Ovary (tissue), 7 donors: ENCODE measurements at regions not wholly inside any gene's neighbourhood (a gene's known extent, or its start where the extent isn't known, plus 50 kb on each side); places are given as distances from the start of the nearest gene placed in this dataset.
"Not testable (repeated sequence)": the region's sequence is repeated elsewhere in the genome, so short reads cannot be mapped to it uniquely, and the experiment has no call there.

Experiments
- DNase-seq, 5 donors: peaks; one replicate each; pipeline ENCODE4 v3.0.0-alpha.2; 2019 to 2020
- H3K27ac ChIP-seq, 2 donors: fragments of 200-600 bp; one replicate each; pipeline versions ENCODE4 v1.5.1 to v1.8.0; 2019 to 2022
- H3K27me3 ChIP-seq: fragments of 200-600 bp; one replicate; pipeline ENCODE4 v1.8.0; 2022
- H3K36me3 ChIP-seq: fragments of 200-600 bp; sonication (generic); one replicate; pipeline ENCODE4 v1.5.1; 2019
- H3K4me1 ChIP-seq: one replicate; pipeline ENCODE4 v1.8.1; 2013; ENCODE audit warnings: mild to moderate bottlenecking, moderate library complexity; ENCODE audit not compliant: insufficient read depth
- H3K4me3 ChIP-seq: fragments of 200-600 bp; sonication (generic); one replicate; pipeline ENCODE4 v1.5.1; 2017
- H3K9me3 ChIP-seq, 2 donors: fragments of 200-600 bp in 1 of 2; sonication (generic) in 1 of 2; one replicate each; pipeline versions ENCODE4 v1.5.1 to v1.8.1; 2013 to 2019; ENCODE audit warnings: mild to moderate bottlenecking in 1 of 2, moderate library complexity in 1 of 2
- WGBS, 3 donors: extraction: QIAGEN DNeasy Blood & Tissue Kit in 1 of 3; methylation state at CpG; one replicate each; pipeline versions ENCODE4 v1.1.5 to v1.1.7; 2013 to 2017; 5-methylcytosine and 5-hydroxymethylcytosine counted together
- intact Hi-C, 4 donors: fragments of 100-400 bp; cut with DNase I; formaldehyde crosslinking; loops; one replicate each; pipeline versions ENCODE4 v1.11.0 to v1.15.1; 2022 to 2023
- donor health status: DM: no; HTN: no; CAD: no; lungs with moderate emphysema.
- donor health status: DM: no; HTN: no; CAD: no.
- donor health status: Bipolar disorder and iron deficiency.
- donor health status: DM: no; HTN: no; CAD: no.
- donor health status: DM: yes; HTN: yes; CAD: no.

DNA sequence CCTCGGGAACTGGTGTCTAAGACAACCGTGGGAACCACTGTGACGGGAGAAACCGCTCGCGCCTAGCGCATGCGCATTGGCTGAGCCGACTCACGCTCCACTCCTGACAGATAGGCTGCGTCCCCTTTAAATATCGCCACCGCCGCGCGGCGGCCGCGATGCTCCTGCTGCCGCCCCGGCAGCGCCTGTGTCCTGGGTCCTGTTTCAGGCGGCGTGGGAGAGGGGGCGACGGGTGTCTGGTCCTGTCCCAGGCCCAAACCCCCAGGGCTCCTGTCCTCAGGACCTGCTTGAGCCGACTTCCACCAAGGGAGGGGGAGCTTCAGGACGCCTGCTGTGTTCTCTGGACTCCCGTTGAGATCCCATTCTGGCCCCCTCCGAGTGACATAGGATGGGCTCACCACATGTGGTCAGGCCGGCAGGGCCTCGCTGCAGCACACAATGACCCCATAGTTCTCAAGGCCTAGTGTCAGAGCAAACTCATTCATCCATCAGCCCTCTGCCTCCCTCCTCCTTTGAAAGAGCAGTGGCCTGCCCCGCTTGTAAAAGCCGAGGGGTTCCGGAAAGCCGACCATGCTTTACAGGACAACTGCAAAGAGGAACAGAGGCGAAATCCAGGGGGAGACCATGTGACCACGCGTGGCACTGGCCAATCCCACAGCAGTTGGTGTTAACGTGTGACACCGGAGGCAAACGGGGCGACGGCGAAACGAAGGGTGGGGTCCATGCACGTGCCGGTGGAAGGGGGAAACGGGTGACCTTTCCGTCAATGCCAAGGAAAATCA is 710.0 kb upstream of the TPTE start:
- H3K36me3 ChIP-seq, H3K4me3 ChIP-seq, H3K4me1 ChIP-seq, DNase-seq, H3K27ac ChIP-seq, intact Hi-C loops, H3K27me3 ChIP-seq, H3K9me3 ChIP-seq: not testable (repeated sequence)
- 75 to 89% (median 83%) methylated on average over 19 to 41 of the region's 50 CpGs for WGBS, 3 donors

DNA sequence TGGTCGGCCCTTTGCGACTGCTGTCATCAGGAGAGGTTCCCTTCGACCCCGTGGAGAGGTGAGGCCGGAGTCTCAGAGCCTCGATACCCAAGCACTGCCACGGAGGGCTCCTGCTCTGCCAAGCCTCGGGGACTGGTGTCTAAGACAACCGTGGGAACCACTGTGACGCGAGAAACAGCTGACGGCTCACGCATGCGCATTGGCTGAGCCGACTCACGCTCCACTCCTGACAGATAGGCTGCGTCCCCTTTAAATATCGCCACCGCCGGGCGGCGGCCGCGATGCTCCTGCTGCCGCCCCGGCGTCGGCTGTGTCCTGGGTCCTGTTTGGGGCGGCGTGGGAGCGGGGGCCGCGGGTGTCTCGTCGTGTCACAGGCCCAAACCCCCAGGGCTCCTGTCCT is 708.9 kb upstream of the TPTE start:
- H3K9me3 ChIP-seq, H3K4me3 ChIP-seq, H3K27me3 ChIP-seq, H3K27ac ChIP-seq, H3K4me1 ChIP-seq, intact Hi-C loops, DNase-seq, H3K36me3 ChIP-seq: not testable (repeated sequence)
- 84% methylated on average over 30 of the region's 35 CpGs; no CpG with 5 or more reads in 2 of the 3 donors for WGBS, 3 donors

DNA sequence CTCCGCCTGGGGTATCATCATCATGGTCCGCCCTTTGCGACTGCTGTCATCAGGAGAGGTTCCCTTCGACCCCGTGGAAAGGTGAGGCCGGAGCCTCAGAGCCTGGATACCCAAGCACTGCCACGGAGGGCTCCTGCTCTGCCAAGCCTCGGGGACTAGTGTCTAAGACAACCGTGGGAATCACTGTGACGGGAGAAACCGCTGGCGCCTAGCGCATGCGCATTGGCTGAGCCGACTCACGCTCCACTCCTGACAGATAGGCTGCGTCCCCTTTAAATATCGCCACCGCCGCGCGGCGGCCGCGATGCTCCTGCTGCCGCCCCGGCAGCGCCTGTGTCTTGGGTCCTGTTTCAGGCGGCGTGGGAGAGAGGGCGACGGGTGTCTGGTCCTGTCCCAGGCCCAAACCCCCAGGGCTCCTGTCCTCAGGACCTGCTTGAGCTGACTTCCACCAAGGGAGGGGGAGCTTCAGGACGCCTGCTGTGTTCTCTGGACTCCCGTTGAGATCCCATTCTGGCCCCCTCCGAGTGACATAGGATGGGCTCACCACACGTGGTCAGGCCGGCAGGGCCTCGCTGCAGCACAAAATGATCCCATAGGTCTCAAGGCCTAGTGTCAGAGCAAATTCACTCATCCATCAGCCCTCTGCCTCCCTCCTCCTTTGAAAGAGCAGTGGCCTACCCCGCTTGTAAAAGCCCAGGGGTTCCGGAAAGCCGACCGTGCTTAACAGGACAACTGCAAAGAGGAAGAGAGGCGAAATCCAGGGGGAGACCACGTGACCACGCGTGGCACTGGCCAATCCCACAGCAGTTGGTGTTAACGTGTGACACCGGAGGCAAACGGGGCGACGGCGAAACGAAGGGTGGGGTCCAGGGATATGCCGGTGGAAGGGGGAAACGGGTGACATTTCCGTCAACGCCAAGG is 707.2 kb upstream of the TPTE start:
- DNase-seq, H3K4me3 ChIP-seq, H3K27me3 ChIP-seq, H3K9me3 ChIP-seq, H3K27ac ChIP-seq, H3K4me1 ChIP-seq, intact Hi-C loops, H3K36me3 ChIP-seq: not testable (repeated sequence)
- 67 to 82% methylated on average over 5 to 44 of the region's 57 CpGs; no CpG with 5 or more reads in 1 of the 3 donors for WGBS, 3 donors

DNA sequence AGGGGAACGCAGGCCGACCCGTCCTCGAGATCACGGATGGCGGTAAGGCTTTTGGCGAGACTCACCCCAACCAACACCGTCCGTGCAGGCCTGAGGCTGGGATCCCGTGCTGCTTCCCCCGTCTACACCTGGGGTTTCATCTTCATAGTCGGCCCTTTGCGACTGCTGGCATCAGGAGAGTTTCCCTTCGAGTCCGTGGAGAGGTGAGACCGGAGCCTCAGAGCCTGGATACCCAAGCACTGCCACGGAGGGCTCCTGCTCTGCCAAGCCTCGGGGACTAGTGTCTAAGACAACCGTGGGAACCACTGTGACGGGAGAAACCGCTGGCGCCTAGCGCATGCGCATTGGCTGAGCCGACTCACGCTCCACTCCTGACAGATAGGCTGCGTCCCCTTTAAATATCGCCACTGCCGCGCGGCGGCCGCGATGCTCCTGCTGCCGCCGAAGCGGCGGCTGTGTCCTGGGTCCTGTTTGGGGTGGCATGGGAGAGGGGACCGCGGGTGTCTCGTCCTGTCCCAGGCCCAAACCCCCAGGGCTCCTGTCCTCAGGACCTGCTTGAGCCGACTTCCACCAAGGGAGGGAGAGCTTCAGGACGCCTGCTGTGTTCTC is 706.1 kb upstream of the TPTE start:
- 78 to 81% methylated on average over 11 to 39 of the region's 43 CpGs; no CpG with 5 or more reads in 1 of the 3 donors for WGBS, 3 donors
- H3K4me1 ChIP-seq, H3K9me3 ChIP-seq, DNase-seq, H3K27me3 ChIP-seq, H3K36me3 ChIP-seq, H3K27ac ChIP-seq, H3K4me3 ChIP-seq, intact Hi-C loops: not testable (repeated sequence)

DNA sequence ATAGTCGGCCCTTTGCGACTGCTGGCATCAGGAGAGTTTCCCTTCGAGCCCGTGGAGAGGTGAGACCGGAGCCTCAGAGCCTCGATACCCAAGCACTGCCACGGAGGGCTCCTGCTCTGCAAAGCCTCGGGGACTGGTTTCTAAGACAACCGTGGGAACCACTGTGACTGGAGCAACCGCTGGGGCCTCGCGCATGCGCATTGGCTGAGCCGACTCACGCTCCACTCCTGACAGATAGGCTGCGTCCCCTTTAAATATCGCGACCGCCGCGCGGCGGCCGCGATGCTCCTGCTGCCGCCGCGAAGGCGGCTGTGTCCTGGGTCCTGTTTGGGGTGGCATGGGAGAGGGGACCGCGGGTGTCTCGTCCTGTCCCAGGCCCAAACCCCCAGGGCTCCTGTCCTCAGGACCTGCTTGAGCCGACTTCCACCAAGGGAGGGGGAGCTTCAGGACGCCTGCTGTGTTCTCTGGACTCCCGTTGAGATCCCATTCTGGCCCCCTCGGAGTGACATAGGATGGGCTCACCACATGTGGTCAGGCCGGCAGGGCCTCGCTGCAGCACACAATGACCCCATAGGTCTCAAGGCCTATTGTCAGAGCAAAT is 704.5 kb upstream of the TPTE start:
- 40 to 77% methylated on average over 1 to 26 of the region's 38 CpGs; no CpG with 5 or more reads in 1 of the 3 donors for WGBS, 3 donors
- H3K36me3 ChIP-seq, H3K27me3 ChIP-seq, intact Hi-C loops, H3K9me3 ChIP-seq, H3K4me3 ChIP-seq, H3K4me1 ChIP-seq, DNase-seq, H3K27ac ChIP-seq: not testable (repeated sequence)

DNA sequence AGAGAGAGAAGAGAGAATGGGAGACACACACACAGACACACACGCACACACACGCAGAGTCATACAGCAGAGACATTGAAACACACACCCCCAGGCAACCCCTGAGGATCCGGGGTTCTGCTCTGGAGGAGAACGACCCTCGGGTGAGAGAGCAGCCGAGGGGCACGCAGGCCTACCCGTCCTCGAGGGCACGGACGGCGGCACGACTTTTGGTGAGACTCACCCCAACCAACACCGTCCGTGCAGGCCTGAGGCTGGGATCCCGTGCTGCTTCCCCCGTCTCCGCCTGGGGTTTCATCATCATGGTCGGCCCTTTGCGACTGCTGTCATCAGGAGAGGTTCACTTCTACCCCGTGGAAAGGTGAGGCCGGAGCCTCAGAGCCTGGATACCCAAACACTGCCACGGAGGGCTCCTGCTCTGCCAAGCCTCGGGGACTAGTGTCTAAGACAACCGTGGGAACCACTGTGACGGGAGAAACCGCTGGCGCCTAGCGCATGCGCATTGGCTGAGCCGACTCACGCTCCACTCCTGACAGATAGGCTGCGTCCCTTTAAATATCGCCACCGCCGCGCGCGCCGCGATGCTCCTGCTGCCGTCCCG is 703.4 kb upstream of the TPTE start:
- H3K27me3 ChIP-seq, DNase-seq, H3K27ac ChIP-seq, H3K4me3 ChIP-seq, H3K9me3 ChIP-seq, H3K4me1 ChIP-seq, H3K36me3 ChIP-seq, intact Hi-C loops: not testable (repeated sequence)
- WGBS, 3 donors = 78% methylated on average over 23 of the region's 43 CpGs; no CpG with 5 or more reads in 2 of the 3 donors

DNA sequence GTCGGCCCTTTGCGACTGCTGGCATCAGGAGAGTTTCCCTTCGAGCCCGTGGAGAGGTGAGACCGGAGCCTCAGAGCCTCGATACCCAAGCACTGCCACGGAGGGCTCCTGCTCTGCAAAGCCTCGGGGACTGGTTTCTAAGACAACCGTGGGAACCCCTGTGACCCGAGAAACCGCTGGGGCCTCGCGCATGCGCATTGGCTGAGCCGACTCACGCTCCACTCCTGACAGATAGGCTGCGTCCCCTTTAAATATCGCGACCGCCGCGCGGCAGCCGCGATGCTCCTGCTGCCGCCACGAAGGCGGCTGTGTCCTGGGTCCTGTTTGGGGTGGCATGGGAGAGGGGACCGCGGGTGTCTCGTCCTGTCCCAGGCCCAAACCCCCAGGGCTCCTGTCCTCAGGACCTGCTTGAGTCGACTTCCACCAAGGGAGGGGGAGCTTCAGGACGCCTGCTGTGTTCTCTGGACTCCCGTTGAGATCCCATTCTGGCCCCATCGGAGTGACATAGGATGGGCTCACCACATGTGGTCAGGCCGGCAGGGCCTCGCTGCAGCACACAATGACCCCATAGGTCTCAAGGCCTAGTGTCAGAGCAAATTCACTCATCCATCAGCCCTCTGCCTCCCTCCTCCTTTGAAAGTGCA is 701.7 kb upstream of the TPTE start:
- DNase-seq, H3K36me3 ChIP-seq, H3K4me1 ChIP-seq, intact Hi-C loops, H3K9me3 ChIP-seq, H3K27me3 ChIP-seq, H3K27ac ChIP-seq, H3K4me3 ChIP-seq: not testable (repeated sequence)
- 79% methylated on average over 32 of the region's 37 CpGs; no CpG with 5 or more reads in 2 of the 3 donors for WGBS, 3 donors

DNA sequence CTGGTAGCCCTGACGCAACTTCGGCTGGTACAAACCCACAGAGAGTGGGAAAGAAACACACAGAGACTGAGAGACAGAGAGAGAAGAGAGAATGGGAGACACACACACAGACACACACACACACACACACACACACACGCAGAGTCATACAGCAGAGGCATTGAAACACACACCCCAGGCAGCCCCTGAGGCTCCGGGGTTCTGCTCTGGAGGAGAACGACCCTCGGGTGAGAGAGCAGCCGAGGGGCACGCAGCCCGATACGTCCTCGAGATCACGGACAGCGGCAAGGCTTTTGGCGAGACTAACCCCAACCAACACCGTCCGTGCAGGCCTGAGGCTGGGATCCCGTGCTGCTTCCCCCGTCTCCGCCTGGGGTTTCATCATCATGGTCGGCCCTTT is 700.8 kb upstream of the TPTE start:
- H3K9me3 ChIP-seq, H3K4me3 ChIP-seq, intact Hi-C loops, H3K27ac ChIP-seq, H3K36me3 ChIP-seq, H3K4me1 ChIP-seq, DNase-seq, H3K27me3 ChIP-seq: not testable (repeated sequence)
- 84 to 89% (median 84%) methylated on average over 8 to 19 of the region's 20 CpGs for WGBS, 3 donors

DNA sequence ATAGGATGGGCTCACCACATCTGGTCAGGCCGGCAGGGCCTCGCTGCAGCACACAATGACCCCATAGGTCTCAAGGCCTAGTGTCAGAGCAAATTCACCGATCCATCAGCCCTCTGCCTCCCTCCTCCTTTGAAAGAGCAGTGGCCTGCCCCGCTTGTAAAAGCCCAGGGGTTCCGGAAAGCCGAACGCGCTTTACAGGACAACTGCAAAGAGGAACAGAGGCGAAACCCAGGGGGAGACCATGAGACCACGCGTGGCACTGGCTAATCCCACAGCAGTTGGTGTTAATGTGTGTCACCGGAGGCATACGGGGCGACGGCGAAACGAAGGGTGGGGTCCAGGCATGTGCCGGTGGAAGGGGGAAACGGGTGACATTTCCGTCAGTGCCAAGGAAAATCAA is 699.9 kb upstream of the TPTE start:
- H3K4me1 ChIP-seq, H3K9me3 ChIP-seq, DNase-seq, H3K36me3 ChIP-seq, H3K27ac ChIP-seq, intact Hi-C loops, H3K4me3 ChIP-seq, H3K27me3 ChIP-seq: not testable (repeated sequence)
- 77 to 81% (median 79%) methylated on average over 17 to 20 of the region's 20 CpGs for WGBS, 3 donors

DNA sequence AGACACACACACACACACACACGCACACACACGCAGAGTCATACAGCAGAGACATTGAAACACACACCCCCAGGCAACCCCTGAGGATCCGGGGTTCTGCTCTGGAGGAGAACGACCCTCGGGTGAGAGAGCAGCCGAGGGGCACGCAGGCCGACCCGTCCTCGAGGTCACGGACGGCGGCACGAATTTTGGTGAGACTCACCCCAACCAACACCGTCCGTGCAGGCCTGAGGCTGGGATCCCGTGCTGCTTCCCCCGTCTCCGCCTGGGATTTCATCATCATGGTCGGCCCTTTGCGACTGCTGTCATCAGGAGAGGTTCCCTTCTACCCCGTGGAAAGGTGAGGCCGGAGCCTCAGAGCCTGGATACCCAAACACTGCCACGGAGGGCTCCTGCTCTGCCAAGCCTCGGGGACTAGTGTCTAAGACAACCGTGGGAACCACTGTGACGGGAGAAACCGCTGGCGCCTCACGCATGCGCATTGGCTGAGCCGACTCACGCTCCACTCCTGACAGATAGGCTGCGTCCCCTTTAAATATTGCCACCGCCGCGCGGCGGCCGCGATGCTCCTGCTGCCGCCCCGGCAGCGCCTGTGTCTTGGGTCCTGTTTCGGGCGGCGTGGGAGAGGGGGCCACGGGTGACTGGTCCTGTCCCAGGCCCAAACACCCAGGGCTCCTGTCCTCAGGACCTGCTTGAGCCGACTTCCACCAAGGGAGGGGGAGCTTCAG is 699.1 kb upstream of the TPTE start:
- WGBS, 3 donors = 78 to 79% (median 78%) methylated on average over 28 to 49 of the region's 49 CpGs
- H3K36me3 ChIP-seq, H3K4me1 ChIP-seq, intact Hi-C loops, H3K4me3 ChIP-seq, H3K27me3 ChIP-seq, DNase-seq, H3K27ac ChIP-seq, H3K9me3 ChIP-seq: not testable (repeated sequence)
